Left cardiac atrium (tissue), 4 donors: ENCODE measurements at regions not wholly inside any gene's neighbourhood (a gene's known extent, or its start where the extent isn't known, plus 50 kb on each side); places are given as distances from the start of the nearest gene placed in this dataset.
"Not testable (repeated sequence)": the region's sequence is repeated elsewhere in the genome, so short reads cannot be mapped to it uniquely, and the experiment has no call there.

Experiments
- ATAC-seq, 2 donors: fragments of 200-7000 bp; cut with Tn5 transposase; one replicate each; pipeline ENCODE4 v1.9.1; 2020; ENCODE audit warnings: mild to moderate bottlenecking in 2 of 2, moderate library complexity in 2 of 2
- DNase-seq: peaks from one replicate; pipeline ENCODE4 v3.0.0-alpha.2; 2020
- intact Hi-C, 2 donors: fragments of 100-400 bp; cut with DNase I; formaldehyde crosslinking; loops; one replicate each; pipeline versions ENCODE4 v1.14.1 to v1.15.1; 2022 to 2023
- donor health status: DM: no; HTN: yes; CAD: no.
- donor health status: DM: no; HTN: yes; CAD: no; lungs with severe emphysema.
- donor health status: DM: yes; HTN: yes; CAD: no.
- donor health status: Dilated cardiomyopathy.

DNA sequence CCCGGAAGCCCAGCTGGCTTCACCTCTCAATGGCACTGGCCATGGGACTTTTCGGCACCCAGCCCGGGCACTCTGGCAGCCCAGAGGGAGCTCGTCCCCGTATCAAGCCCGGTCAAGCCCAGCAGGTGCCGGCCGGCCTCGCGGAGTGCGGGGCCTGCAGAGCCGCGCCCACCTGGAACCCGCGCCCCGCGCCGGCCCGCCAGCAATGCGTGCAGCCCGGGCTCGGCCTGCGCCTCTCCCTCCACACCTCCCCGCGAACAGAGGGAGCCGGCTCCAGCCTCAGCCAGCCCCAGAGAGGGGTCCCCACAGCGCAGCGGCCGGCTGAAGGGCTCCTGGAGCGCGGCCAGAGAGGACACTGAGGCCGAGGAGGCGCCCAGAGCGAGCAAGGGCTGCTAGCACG, 133.6 kb upstream of the FRG1 start:
- ATAC-seq: no peak
- intact Hi-C loops: no loop called here
- no peak for DNase-seq

DNA sequence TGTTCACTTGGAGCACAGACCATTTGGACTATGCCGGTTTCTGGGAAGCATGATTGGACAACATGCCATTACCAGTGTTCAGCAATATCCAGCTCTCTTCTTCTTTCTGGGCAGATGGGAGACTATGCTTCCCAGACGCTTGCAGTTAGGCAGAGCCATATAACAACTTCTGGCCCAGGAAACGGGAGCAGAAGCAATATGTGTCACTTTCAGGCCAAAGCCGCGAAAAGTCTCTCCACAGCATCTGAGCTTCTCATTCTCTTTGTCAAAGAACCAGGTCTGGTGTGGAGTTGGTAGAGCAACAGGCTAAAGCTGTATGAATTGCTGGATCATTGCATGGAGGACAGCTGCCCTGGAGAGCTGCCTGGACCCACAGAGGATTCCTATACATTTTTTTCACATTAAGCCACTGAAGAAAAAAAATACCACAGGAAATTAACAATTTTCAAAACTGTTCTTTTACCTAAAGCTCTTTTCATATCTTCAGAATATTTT, 131.4 kb upstream of the FRG1 start:
- DNase-seq (no peak), ATAC-seq (no peak)
- intact Hi-C loops: no loop called here

DNA sequence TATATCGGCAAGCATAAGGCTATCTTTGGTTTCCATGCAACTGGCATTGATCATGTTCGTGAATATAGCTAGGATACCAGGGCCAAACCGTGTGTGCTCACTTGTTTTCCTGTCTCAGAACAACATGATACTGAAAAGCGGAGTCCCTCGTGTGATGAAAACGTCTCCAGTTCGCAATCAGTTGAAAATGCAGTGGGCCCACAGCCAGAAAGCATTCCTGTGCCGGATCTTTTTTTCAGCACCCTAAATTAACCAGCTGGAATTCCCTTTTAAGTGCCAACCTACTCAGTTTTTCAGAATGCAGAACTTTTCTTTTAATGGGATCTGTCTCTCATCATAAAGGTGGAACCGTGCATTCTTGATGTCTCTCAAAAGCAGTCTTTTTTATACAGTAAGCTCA, 130.8 kb upstream of the FRG1 start:
- DNase-seq (no peak), ATAC-seq (no peak)
- intact Hi-C loops: no loop called here

DNA sequence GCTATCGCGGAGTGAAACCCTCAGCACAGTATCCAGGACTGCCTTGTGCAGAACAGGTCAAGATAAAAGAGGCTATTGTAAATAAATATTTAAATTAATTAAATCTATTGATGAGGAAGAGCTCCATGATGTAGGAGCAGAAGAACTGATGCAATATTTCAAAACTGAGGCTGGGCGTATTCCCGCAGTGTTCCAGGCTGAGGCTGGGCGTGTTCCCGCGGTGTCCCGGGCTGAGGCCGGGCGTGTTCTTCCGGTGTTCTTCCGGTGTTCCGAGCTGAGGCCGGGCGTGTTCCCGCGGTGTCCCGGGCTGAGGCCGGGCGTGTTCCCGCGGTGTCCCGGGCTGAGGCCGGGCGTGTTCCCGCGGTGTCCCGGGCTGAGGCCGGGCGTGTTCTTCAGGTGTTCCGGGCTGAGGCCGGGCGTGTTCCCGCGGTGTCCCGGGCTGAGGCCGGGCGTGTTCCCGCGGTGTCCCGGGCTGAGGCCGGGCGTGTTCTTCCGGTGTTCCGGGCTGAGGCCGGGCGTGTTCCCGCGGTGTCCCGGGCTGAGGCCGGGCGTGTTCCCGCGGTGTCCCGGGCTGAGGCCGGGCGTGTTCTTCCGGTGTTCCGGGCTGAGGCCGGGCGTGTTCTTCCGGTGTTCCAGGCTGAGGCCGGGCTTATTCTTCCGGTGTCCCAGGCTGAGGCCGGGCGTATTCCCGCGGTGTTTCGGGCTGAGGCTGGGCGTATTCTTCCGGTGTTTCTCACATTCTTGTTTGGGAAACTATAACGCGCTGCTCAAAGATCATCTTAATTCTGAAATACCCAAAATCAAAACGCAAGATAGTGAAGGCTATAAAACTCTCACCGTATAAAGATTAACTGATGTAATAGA, 130.1 kb upstream of the FRG1 start:
- ATAC-seq: not testable (repeated sequence)

GRCh38 chr4:189815404-189816192, 125.1 kb upstream of the FRG1 start:
- DNase-seq (no peak), ATAC-seq (no peak)
- intact Hi-C loops: no loop called here

More for the DNA sequence above, 130.1 kb upstream of the FRG1 start:
- intact Hi-C loops, DNase-seq: not testable (repeated sequence)

- intact Hi-C loops: no loop called here
- no peak for DNase-seq
- ATAC-seq: no peak
Measured at GRCh38 chr4:189822326-189822725, 118.3 kb upstream of the FRG1 start.

DNA sequence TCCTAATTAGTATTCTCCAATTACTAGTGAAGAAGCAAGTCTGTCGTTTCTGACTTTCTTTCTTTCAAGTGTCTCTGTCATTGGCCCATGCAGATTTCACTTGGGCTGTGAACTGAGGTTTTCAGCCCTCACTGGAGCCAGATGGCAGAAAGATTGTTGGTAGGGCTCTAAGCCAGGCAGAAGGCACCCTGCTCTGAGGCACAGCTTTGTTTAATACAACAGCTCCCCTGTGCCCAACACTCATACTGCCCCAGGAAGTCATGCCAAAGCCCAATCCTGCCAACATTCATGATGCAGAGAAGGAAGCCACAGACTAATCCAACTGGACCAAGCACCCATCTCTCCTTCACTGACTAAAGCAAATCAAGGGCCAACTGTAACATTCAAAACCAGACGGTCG, 117.1 kb upstream of the FRG1 start:
- DNase-seq (no peak), ATAC-seq (peak; percentile 21 to 59)
- intact Hi-C loops: no loop called here

DNA sequence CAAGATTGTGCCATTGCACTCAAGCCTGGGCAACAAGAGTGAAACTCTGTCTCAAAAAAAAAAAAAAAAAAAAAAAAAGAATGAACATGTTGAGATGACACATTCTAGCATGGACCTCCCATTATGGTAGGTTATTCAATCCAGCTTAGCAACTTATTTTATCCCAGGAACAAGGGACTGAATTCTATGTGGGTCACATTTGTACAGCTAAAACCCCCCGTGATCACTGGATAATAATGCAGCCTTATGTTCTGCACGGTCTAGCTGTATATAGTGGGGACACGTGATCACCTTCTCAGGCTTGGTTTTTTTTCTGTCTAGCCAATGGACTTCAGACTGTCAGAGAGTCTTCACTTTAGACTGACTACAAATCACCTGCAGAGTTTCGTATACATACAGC, 115.2 kb upstream of the FRG1 start:
- no peak for DNase-seq
- intact Hi-C loops: no loop called here
- no peak for ATAC-seq

GRCh38 chr4:189826657-189827056, 114.0 kb upstream of the FRG1 start:
- DNase-seq (no peak), ATAC-seq (no peak)
- intact Hi-C loops: no loop called here

GRCh38 chr4:189828081-189828697, 112.5 kb upstream of the FRG1 start:
- ATAC-seq (no peak), DNase-seq (no peak)
- intact Hi-C loops: no loop called here

DNA sequence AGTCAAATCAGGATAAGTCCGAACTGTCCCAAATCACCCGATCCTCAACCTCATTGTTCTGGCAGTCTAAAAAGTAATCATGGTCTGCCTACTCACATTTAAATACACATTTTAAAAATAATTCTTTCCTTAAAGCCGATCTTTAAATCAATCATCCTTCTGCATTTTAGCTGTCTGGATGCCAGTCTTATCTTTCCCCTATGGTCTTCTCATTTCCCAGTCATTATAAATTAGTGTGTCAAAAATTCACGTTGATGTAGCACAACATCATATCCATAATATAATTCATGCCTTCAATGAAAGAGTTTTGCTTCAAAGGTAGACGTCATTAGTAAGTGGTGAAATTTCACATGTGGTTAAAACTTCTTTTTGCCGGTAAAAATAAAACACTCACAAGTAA, 108.1 kb upstream of the FRG1 start:
- intact Hi-C loops: no loop called here
- no peak for ATAC-seq
- DNase-seq: no peak

DNA sequence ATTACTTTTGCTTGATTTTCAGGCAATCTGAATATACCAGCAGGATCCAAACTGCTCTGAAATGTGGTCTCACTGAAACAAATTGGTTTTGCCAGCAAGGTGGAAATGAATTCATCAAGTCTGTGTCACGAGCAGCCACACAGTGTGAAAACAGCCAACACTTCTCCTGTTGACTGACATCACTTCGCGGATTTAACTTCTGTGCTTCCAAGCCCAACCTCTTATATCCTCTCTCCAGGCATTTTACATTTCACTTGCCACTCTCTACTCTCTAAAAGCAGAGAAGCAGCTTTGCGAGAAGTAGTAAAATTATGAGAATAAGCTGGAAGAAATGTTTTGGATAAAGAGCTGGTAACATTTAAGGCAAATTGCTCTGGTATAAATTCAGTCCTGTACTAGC, 106.1 kb upstream of the FRG1 start:
- intact Hi-C loops: no loop called here
- no peak for DNase-seq
- peak in 1 of 2 donors; percentile 37 for ATAC-seq

- intact Hi-C loops: no loop called here
- ATAC-seq (no peak), DNase-seq (no peak)
Measured at GRCh38 chr4:189835505-189835904, 105.2 kb upstream of the FRG1 start.

DNA sequence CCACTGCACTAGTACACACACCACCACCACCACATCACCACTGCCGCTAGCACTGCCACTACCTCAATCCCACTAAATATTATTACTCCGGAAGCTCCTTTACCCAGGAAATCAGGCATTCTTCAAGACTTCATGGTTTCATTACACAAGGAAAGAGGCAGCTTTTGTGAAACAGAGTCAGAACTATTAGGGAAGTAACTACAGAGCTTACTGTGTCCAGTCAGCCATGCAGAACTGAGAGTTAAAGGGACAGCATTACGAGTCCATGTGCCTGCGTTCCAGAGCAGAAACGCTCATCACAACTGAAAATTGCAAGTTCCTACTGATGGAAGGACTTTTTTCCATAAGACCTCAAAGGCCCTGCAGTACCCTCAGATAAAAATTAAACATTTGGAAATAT, 103.2 kb upstream of the FRG1 start:
- ATAC-seq: no peak
- intact Hi-C loops: no loop called here
- DNase-seq: no peak

- DNase-seq (no peak), ATAC-seq (peak; percentile 30 to 59)
- intact Hi-C loops: loop anchor here in 1 of 2 donors (2.0 kb wide), 1 partner anchor 34 kb away; no protein-coding TSS in a partner anchor
Measured at GRCh38 chr4:189838821-189839497, 101.7 kb upstream of the FRG1 start.

DNA sequence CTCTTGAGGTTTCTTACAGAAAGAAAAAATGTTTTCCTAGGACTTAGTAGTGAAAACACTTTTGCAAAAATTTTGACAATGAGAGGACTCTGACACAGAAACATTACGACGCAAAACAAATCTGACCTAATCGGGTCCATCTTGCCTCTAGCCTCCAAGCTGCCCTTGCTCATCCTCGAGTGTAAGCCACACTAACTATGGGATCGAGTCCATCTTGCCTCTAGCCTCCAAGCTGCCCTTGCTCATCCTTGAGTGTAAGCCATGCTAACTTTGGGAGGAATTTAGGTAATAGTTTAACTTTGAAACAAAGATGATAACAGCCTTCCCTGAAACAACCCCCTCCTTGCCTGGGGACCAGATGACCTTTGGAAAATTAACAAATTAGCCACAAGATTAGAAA, 100.3 kb upstream of the FRG1 start:
- intact Hi-C loops: no loop called here
- ATAC-seq: no peak

GRCh38 chr4:189843413-189844009, 97.2 kb upstream of the FRG1 start:
- DNase-seq (no peak), ATAC-seq (no peak)
- intact Hi-C loops: no loop called here

More for the DNA sequence above, 100.3 kb upstream of the FRG1 start:
- DNase-seq: no peak

GRCh38 chr4:189845145-189845846, 95.4 kb upstream of the FRG1 start:
- intact Hi-C loops: no loop called here
- no peak for ATAC-seq
- DNase-seq: no peak
